Panc1 (cell line): ENCODE measurements at regions not wholly inside any gene's neighbourhood (a gene's known extent, or its start where the extent isn't known, plus 50 kb on each side); places are given as distances from the start of the nearest gene placed in this dataset.

ENCODE experiments used
- POLR2AphosphoS5 ChIP-seq: IDR thresholded peaks from 2 replicates; pipeline ENCODE4 v1.6.1; 2012; ENCODE audit warnings: mild to moderate bottlenecking, low read depth, low read length, moderate library complexity
- REST ChIP-seq, 2 experiments: IDR thresholded peaks; 2 replicates each; pipeline ENCODE4 v1.6.1; 2011 to 2012; ENCODE audit warnings: low read depth in 2 of 2, control low read depth in 1 of 2, low read length in 1 of 2, mild to moderate bottlenecking in 1 of 2, moderate library complexity in 1 of 2; ENCODE audit not compliant: insufficient read depth in 1 of 2
- TCF7L2 ChIP-seq: IDR thresholded peaks from 2 replicates; pipeline ENCODE4 v1.6.1; 2011; ENCODE audit warnings: mild to moderate bottlenecking, low read depth, low read length, inconsistent platforms
- TF ChIP-seq, protein P1 (sequence below): fragments of 450-650 bp; IDR thresholded peaks from 2 replicates; pipeline ENCODE4 v1.5.1; 2017; ENCODE audit warnings: mild to moderate bottlenecking

GRCh38 chr6:126897758-126898157 is 220.7 kb upstream of the RSPO3 start:
- TF ChIP-seq REST (IDR thresholded peaks at IDR 0.05; ENCODE audit: insufficient read depth in 1 of 2, low read depth in 2 of 2, low read length in 1 of 2) (no peak), POLR2AphosphoS5 (no peak), TCF7L2 (no peak)
- TF ChIP-seq, protein P1, sequence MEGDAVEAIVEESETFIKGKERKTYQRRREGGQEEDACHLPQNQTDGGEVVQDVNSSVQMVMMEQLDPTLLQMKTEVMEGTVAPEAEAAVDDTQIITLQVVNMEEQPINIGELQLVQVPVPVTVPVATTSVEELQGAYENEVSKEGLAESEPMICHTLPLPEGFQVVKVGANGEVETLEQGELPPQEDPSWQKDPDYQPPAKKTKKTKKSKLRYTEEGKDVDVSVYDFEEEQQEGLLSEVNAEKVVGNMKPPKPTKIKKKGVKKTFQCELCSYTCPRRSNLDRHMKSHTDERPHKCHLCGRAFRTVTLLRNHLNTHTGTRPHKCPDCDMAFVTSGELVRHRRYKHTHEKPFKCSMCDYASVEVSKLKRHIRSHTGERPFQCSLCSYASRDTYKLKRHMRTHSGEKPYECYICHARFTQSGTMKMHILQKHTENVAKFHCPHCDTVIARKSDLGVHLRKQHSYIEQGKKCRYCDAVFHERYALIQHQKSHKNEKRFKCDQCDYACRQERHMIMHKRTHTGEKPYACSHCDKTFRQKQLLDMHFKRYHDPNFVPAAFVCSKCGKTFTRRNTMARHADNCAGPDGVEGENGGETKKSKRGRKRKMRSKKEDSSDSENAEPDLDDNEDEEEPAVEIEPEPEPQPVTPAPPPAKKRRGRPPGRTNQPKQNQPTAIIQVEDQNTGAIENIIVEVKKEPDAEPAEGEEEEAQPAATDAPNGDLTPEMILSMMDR: no peak
